Hepatocyte (in vitro differentiated cells): ENCODE measurements at regions not wholly inside any gene's neighbourhood (a gene's known extent, or its start where the extent isn't known, plus 50 kb on each side); places are given as distances from the start of the nearest gene placed in this dataset.

Source experiments
- DNase-seq: peaks from one replicate; pipeline ENCODE4 v3.0.0-alpha.2; 2016; ENCODE audit warnings: low spot score
- H2AFZ ChIP-seq: fragments of 200-600 bp; sonication (generic); 2 replicates; pipeline ENCODE4 v1.6.0; 2016; ENCODE audit warnings: antibody characterized with exemption, mild to moderate bottlenecking
- H3K27ac ChIP-seq: fragments of 200-600 bp; sonication (generic); 2 replicates; pipeline ENCODE4 v1.5.1; 2016; ENCODE audit warnings: mild to moderate bottlenecking
- H3K27me3 ChIP-seq: fragments of 200-600 bp; sonication (generic); 2 replicates; pipeline ENCODE4 v1.6.1; 2016
- H3K36me3 ChIP-seq: fragments of 200-600 bp; sonication (generic); replicated peaks from 2 replicates; pipeline ENCODE4 v1.5.1; 2016; ENCODE audit warnings: low read depth; ENCODE audit not compliant: insufficient read depth
- H3K4me1 ChIP-seq: fragments of 200-600 bp; sonication (generic); 2 replicates; pipeline ENCODE4 v1.5.1; 2016; ENCODE audit warnings: mild to moderate bottlenecking, moderate library complexity; ENCODE audit not compliant: insufficient read depth
- H3K4me2 ChIP-seq: fragments of 200-600 bp; sonication (generic); 2 replicates; pipeline ENCODE4 v1.6.0; 2016
- H3K4me3 ChIP-seq: fragments of 200-600 bp; sonication (generic); 2 replicates; pipeline ENCODE4 v1.5.1; 2016; ENCODE audit warnings: mild to moderate bottlenecking
- H3K79me2 ChIP-seq: fragments of 200-600 bp; sonication (generic); 2 replicates; pipeline ENCODE4 v1.6.0; 2017; ENCODE audit warnings: mild to moderate bottlenecking
- H3K9me2 ChIP-seq: fragments of 200-600 bp; sonication (generic); replicated peaks from 2 replicates; pipeline ENCODE4 v1.6.0; 2017; ENCODE audit warnings: mild to moderate bottlenecking; ENCODE audit not compliant: insufficient read depth
- H3K9me3 ChIP-seq: fragments of 200-600 bp; sonication (generic); 2 replicates; pipeline ENCODE4 v1.5.1; 2016; ENCODE audit warnings: low read depth, mild to moderate bottlenecking
- H4K20me1 ChIP-seq: fragments of 200-600 bp; sonication (generic); 2 replicates; pipeline ENCODE4 v1.6.0; 2016; ENCODE audit warnings: mild to moderate bottlenecking; ENCODE audit not compliant: insufficient read depth, poor library complexity, severe bottlenecking
- CTCF ChIP-seq: fragments of 200-600 bp; sonication (generic); IDR thresholded peaks from 2 replicates; pipeline ENCODE4 v1.5.1; 2016; ENCODE audit warnings: antibody characterized with exemption, mild to moderate bottlenecking; ENCODE audit not compliant: poor library complexity
- EZH2 ChIP-seq: fragments of 200-600 bp; sonication (generic); IDR thresholded peaks from 2 replicates; pipeline ENCODE4 v1.6.1; 2016; ENCODE audit warnings: antibody characterized with exemption, mild to moderate bottlenecking, borderline replicate concordance
- EZH2phosphoT487 ChIP-seq: fragments of 200-600 bp; sonication (generic); IDR thresholded peaks from one replicate; pipeline ENCODE4 v1.6.1; 2018; ENCODE audit warnings: antibody characterized with exemption, mild to moderate bottlenecking, low read depth, moderate library complexity; ENCODE audit not compliant: unreplicated experiment, severe bottlenecking
- WGBS: methylation state at CpG from one replicate; pipeline ENCODE4 v1.1.6; 2016; ENCODE audit warnings: low lambda C conversion rate; ENCODE audit errors: missing lambda C conversion rate; 5-methylcytosine and 5-hydroxymethylcytosine counted together

DNA sequence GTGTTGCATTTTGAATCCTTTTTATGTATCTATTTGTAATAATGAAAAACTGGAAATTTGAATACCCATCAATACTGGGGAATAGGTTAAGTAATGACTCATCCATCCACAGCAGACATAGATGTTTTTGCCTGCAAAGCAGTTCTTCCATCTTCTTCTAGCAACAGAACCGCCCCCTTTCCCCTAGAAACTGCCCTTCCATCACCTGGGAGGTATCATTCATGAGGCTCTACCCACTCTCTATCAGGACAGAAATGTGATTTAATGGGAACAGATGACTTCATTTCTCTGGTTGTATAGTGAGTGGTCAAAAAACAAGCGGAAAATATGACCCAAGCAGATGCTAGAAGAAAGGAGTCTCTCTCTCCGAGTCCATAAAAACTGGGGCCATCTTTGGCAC is 532.8 kb downstream of the UQCRFS1 start:
- 91% methylated on average over 3 of the region's 3 CpGs for WGBS
- H3K27ac ChIP-seq: no peak overlapping the region

GRCh38 chr19:28670836-28671235 is 542.1 kb downstream of the UQCRFS1 start:
- H2AFZ ChIP-seq: no peak overlapping the region
- H3K4me1 ChIP-seq: no peaks in the 10 kb centered on the region
- no peak overlapping the region for H3K4me2 ChIP-seq
- no peaks in the 10 kb centered on the region for H3K9me2 ChIP-seq
- H3K9me3 ChIP-seq: no peaks in the 10 kb centered on the region
- no peak for DNase-seq
- WGBS: 82% methylated on average over 2 of the region's 2 CpGs
- no peaks in the 10 kb centered on the region for H4K20me1 ChIP-seq
- H3K4me3 ChIP-seq: no peak overlapping the region
- no peaks in the 10 kb centered on the region for H3K27me3 ChIP-seq
- no peak for TF ChIP-seq EZH2phosphoT487
- no peaks in the 10 kb centered on the region for H3K36me3 ChIP-seq
- no peak overlapping the region for H3K27ac ChIP-seq
- no peaks in the 10 kb centered on the region for H3K79me2 ChIP-seq

More for the DNA sequence above, 532.8 kb downstream of the UQCRFS1 start:
- no peaks in the 10 kb centered on the region for H3K36me3 ChIP-seq
- H4K20me1 ChIP-seq: no peaks in the 10 kb centered on the region
- no peaks in the 10 kb centered on the region for H3K79me2 ChIP-seq
- H3K27me3 ChIP-seq: no peaks in the 10 kb centered on the region
- no peaks in the 10 kb centered on the region for H3K4me1 ChIP-seq
- TF ChIP-seq CTCF (no peak), EZH2phosphoT487 (no peak), EZH2 (no peak)
- no peak overlapping the region for H2AFZ ChIP-seq
- no peaks in the 10 kb centered on the region for H3K9me3 ChIP-seq
- no peaks in the 10 kb centered on the region for H3K9me2 ChIP-seq
- H3K4me2 ChIP-seq: no peak overlapping the region
- H3K4me3 ChIP-seq: no peak overlapping the region
- DNase-seq: no peak

GRCh38 chr19:28669804-28670203 is 543.1 kb downstream of the UQCRFS1 start:
- no peaks in the 10 kb centered on the region for H3K9me2 ChIP-seq
- no peaks in the 10 kb centered on the region for H4K20me1 ChIP-seq
- no peak overlapping the region for H3K4me2 ChIP-seq
- no peak overlapping the region for H3K27ac ChIP-seq
- H3K36me3 ChIP-seq: no peaks in the 10 kb centered on the region
- 92% methylated on average over 2 of the region's 2 CpGs for WGBS
- H3K79me2 ChIP-seq: no peaks in the 10 kb centered on the region
- H3K9me3 ChIP-seq: no peaks in the 10 kb centered on the region
- no peak for DNase-seq
- no peaks in the 10 kb centered on the region for H3K4me1 ChIP-seq
- H3K4me3 ChIP-seq: no peak overlapping the region
- H3K27me3 ChIP-seq: no peaks in the 10 kb centered on the region
- no peak overlapping the region for H2AFZ ChIP-seq
- TF ChIP-seq CTCF: no peak

GRCh38 chr19:28667348-28667977 is 545.5 kb downstream of the UQCRFS1 start:
- Histone ChIP-seq H4K20me1 (no peaks in the 10 kb centered on the region), H3K4me1 (no peaks in the 10 kb centered on the region), H3K9me3 (no peaks in the 10 kb centered on the region), H3K9me2 (no peaks in the 10 kb centered on the region), H3K79me2 (no peaks in the 10 kb centered on the region), H3K36me3 (no peaks in the 10 kb centered on the region), H2AFZ (no peak overlapping the region), H3K4me3 (no peak overlapping the region), H3K27ac (no peak overlapping the region), H3K4me2 (no peak overlapping the region), H3K27me3 (no peaks in the 10 kb centered on the region)
- TF ChIP-seq EZH2 (no peak), EZH2phosphoT487 (no peak), CTCF (no peak)
- WGBS: 73% methylated on average over 7 of the region's 7 CpGs
- DNase-seq: no peak
